CD4-positive, alpha-beta T cell treated with Interleukin-15 for 1 hour (primary cell): ENCODE measurements at regions not wholly inside any gene's neighbourhood (a gene's known extent, or its start where the extent isn't known, plus 50 kb on each side); places are given as distances from the start of the nearest gene placed in this dataset.

Experiments used
- DNase-seq: peaks from one replicate; pipeline ENCODE4 v3.0.0-alpha.2; 2020

DNA sequence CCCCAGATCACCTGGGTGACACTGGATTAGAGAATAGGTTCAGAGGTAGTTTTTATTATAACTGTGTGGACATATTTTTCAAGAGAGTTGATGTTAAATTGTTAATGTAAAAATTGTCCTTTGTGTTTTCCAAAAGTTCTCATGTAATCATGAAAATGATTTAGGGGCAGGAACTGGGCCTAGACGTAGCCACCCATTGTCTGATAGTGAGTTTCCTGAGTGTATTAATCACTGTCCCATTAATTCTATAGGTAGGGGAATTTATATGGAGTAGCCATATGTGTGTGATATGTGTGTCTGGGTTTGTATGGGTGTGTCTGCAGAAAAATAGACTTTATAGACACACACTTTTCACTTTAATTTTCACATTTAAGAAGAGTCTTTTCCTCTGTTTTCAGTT lies 144.6 kb upstream of the RAI14 start:
- no peak for DNase-seq

DNA sequence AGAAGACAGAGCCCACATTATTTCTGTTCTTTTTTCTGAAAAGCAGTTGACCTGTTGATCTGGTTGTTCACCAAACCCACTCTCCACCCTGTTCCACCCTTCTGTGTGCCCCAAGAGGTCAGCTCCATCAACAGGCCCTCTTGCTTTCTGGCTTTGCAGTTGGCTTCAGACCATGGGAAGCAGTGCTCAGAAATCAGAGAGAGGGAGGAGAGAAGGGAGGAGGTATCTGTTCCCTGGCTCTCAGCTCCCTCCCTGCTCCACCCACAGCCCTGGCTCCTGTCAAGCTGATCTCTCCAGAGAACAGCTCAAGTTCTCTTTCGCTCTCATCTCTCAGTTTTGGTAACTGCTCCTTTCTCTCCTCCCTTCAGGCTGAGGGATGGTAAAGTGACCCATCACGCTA lies 144.2 kb upstream of the RAI14 start:
- DNase-seq: no peak

DNA sequence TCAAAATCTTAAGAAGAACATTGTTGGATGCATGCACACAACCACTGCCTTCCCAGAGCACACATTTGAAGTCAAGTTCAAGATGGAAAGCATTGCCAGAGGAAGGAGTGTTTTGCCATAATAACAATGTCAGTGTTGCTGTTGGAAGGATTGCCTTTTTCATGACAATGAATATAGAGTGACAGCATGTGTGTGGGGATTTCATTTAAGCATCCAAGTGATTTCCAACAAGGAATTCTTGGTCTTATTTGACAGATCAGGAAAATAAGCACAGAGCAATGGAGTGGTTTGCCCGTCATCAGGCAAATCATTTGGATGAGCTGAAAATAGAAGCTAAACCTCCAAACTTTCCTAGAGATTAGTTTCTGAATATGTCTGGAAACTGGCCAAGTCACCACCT lies 140.0 kb upstream of the RAI14 start:
- DNase-seq: no peak

DNA sequence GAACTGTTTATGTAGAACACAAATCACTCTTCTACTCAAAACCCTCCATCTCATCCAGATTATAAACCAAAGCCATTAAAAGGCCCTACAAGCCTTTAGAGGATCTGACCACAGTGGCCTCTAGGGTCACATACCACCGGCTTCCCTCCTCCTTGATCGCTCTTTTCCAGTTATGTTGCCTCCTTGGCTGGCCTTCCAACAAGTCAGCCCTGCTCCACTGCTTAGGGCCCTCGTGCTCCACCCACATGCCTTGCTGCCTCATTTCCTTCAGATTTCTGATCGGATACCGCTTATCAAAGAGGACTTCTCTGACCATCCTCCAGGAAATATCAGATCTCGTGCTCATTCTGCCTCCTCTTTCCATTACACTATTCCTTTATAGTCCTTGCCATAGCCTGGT lies 139.4 kb upstream of the RAI14 start:
- no peak for DNase-seq

DNA sequence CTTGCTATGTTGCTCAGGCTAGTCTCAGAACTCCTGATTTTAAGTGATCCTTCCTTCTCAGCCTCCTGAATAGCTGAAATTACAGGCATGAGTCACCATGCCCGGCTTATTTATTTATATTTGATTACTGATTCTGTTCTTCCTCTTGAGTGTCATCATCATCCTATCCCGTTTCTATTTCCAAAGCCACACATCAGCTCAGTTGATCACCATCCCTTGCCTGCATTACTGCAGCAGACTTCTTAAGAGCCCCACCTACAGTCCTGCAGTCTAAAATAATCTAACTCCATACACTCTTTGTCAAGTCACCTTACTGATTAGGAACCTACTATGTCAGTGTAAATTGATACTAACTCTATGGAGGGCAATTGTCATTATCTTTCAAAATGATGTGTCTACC lies 138.9 kb upstream of the RAI14 start:
- no peak for DNase-seq

DNA sequence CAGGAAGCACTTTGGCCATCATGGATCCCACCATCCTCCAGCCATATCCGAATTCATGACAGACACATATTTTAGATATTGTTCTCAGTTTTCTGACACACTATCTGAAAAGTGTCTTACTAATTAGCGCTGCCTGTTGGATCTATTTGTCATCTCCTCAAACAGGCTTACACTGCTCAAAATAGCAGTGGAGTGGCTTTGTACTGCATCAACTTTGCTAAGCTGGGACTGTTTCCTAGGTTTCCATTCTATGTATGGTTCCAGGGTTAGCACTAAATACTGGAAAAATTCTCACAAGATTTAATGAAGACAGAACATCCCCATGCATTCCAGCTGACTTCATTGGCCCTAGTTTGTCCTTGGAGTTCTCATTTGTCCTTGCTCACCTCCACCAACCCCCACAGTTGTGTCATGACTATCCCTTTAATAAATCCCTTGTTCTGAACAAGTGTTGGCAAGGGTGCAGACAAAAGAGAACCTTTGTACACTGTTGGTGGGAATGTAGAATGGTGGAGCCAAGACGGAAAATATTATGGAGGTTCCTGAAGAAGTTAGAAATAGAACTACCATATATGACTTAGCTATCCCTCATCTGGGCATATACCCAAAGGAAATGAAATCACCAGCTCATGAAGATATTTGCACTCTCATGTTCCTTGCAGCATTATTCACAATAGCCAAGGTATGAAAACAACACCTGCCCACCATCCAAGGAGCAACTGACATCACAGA lies 136.5 kb upstream of the RAI14 start:
- no peak for DNase-seq

DNA sequence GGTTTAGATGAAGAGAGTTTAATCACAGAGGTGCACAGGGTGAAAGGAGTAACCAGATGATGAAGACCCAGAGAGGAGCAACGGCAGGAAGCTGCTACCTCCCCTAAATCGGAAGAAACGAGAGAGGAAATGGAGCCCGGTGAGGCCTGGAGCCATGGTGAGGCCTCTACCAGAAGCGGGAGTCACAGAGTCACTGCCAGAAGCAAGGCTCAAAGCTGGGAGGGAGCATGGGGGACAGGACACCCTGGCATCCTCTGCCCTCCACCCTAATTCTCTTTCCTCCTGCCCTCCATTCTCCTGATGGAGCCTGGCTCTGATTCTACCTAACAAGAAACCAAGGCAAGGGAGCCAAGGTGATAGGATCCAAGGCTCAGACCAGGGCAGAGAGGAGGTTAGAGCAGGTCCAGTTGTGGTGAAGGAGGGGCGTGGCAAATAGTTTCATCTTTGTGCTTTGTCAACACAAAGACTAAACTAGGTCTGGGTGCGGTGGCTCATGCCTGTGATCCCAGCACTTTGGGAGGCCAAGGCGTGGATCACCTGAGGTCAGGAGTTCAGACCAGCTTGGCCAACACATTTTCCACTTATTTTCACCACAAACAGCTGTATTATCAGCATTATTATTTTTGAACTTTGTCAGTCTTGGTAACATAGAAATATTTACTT lies 134.4 kb upstream of the RAI14 start:
- no peak for DNase-seq

DNA sequence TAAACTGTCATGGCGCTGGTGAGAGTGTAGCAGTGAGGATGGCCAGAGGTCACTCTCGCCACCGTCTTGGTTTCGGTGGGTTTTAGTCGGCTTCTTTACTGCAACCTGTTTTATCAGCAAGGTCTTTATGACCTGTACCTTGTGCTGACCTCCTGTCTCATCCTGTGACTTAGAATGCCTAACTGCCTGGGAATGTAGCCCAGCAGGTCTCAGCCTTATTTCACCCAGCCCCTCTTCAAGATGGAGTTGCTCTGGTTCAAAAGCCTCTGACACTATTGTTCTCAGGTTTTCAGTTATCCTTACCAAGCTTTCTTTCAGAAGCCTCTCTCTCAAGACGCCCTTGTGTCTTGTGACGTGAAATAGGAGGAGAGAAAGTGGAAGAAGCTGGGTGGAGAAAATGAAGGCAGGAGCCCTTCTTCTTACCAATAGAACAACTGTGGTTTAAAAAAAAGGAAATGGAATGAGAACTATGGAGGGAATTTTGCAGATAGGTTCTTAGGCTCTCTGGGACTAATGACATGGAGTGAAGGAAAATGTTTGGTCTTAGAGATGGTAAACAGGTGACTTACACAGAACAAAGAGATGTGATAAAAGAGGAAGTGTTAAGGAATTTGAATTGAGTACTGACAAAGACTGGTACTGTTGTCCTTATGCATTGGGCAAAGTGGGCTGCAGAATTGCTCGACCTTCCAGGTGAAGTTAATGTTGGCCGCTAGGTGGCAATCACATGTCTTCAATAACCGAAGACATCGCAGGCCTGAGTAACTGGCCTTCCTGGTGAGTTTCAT lies 133.3 kb upstream of the RAI14 start:
- peak; percentile 43 for DNase-seq

DNA sequence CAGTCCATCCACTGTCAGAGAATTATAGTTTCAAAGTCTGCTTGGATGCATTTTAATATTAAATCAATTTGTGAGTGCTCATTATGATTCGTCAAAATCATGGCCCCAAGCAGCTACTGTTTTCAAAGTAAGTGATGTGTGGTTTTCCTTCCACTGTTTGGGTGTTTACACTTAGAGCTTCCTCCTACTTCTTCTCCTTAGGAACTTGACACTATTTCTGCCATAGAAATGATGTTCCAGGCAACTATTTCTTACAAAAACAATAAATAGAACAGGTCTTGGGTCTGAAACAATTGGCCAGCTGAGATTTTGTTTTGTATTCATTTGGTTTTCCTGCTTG lies 132.8 kb upstream of the RAI14 start:
- DNase-seq: no peak

DNA sequence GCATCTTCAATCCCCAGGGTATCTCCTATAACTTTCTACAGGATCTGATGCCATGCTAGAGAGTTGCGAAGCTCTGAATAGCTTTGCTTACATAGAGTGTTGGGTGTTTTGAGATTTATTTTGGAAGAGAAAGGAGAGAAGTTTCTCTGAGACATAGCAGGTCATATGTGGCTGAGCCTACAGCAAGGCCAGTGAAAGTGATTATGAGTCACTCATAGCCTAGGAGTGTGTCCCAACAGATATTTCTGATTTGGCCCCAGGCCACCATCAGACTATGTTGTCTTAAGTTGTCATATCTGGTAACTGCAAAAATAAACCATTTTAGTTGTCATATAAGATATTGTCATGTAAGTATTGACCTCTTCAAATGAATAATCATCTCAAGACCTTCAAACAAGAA lies 132.0 kb upstream of the RAI14 start:
- DNase-seq: no peak

DNA sequence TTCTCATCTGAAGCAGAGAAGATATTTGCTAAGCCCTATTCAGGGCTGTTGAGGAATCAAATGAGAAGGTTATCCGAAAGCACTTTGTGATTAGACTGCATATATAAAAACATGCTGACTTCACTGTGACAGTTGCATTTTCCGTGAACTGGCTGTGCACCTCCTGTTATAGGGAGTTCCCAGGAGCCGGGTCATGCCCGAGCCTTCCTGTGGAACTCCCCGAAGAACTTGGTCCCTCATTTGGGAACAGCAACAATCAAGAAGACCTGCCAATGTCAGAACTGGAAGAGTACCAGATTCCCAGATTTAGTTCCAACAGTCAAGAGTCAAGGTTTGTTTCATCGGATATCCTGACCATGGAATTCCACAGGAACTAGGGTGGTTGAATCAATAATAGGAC lies 130.4 kb upstream of the RAI14 start:
- no peak for DNase-seq

DNA sequence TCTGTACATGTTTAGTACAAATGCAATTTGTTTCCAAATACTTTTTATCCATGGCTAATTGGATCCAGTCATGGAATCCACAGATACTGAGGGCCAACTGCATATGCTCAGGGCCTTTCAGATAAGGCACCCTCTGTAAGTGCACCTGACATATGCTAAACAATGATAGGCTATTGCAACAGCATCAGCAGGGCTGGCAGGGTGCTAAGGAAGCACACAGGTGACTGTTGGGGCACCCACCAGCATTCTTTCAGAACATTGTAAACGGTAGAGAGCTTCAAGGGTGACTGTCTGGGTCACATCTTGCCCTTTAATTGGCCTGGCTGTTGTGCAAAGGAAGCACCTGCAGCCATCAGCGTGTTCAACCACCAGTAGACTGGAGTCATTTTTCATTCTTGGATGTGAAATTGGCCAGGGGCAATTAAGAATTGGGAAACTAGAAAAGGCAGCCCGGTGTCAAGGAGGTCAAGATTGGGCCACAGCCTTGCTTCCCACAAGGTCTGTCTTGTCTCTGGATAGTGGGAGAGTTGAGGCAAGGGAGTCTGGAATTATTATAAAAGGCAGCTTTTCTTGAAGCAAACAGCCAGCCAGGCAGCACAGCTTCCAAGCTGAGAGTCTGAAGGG lies 129.3 kb upstream of the RAI14 start:
- DNase-seq: no peak

DNA sequence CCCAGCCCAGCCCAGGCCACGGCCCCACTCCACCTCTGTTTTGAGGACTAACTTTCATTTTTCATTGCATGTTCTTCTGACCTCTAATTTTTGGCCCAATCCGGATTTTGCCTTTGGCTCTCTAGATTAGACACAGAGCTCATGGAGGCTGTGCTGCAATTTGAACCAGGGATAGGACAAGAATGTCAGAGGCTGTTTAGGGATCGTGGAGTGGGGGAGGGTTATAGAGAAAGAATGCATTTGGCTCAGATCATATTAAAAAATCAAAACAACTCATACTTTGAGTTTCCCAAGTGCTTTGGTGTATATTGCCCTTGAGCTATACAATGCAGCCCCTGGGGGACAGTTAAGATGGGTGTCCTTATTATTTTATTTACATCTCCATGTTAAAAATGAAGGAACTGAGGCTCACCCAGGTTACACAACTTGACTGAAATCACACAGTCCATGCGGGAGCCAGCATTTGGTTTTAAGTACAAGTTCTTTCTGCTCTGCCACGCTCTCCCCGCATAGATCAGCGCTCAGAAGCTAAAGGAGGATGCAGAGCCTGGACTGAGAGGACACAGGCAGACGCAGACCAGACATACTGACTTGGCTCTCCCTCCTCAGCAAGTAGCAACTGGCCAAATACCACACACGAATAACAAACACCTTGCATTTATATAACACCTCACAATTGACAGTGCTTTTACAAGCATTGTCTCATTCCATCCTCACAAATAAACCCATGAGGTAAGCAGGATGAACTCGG lies 126.4 kb upstream of the RAI14 start:
- no peak for DNase-seq

DNA sequence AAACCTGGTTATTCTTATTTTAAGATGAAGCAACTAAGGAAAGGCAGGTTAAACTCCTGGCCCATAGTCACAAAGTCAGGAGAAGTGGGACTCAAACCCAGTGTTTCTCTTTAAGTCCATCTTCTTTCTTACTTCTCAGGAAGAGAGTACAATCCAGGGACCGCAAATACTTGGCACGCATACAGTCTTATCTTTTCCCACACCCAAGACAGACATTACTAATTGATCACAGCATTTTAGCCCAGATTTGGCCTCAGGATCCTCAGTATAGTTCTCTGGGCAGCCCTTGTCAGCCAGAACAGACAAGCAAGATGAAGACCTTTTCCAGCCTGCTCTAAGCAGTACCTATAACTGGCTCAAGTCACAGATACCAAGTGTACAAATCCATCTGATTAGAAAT lies 125.5 kb upstream of the RAI14 start:
- no peak for DNase-seq

DNA sequence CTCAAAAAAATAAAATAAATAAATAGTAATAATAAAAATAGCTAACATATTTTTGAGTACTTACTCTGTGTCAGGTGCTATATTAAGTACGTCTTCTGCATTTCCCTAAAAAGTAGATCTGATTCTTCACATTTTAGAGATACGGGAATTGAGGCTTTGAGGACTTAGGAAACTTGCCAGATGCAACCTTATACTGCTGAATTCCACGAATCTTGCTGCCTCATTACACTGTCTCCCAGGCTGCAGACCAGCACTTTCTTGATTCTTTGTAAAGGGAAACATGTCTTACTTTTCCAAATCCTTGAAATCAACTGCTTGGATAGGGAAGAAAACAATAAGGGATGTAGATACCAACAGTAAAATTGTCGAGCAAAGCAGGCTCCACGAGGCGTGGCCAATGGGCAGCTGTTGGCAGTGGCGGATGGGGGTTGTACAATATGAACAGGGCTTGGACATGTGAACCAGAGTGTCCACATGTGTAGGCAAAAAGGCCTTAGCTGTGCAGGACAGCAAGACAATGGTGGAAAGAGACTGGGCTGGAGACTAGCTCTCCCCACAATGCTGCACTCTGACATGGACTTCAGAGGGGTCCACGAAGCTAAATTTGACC lies 124.3 kb upstream of the RAI14 start:
- no peak for DNase-seq

DNA sequence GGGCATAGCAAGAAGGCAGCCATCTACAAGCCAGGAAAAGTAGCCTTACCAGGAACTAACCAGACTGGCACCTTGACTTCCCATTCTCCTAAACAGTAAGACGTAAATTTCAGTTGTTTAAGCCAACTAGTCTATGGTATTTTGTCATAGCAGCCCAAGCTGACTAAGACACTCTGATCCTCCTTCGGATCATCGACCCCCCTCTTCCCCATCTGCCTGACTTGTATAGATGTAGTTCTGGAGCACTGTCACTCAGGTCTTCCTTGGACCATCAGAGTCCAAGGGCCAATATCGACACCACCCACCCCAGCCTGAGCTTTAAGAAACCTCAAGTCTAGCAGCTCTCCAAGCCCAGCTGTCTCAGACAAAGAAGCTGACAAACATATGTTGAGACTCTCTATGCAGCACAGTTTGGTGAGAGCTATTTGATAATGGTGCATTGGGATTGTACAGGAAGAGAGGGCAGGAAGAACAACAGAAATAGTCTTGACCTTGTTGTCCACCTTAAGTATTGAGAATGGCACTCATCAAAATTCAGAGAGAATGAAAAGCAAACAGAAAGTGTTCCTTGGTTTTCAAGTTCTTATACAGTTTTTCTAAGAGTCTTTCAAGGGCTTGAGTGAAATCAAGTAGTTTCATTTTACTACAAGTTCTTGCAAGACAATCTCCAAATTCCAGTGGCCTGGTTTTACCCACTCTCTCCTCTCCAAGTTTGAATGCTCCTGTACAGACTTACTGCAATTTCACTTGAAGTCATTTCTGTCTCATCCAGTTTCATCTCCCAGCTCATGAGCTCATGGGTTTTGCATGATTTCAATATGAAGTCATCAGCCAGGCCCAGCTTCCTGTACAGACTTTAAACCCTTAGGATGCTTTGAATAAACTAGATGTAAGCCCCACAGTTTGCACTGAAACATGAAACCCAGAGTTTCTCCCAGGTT lies 122.3 kb upstream of the RAI14 start:
- no peak for DNase-seq

DNA sequence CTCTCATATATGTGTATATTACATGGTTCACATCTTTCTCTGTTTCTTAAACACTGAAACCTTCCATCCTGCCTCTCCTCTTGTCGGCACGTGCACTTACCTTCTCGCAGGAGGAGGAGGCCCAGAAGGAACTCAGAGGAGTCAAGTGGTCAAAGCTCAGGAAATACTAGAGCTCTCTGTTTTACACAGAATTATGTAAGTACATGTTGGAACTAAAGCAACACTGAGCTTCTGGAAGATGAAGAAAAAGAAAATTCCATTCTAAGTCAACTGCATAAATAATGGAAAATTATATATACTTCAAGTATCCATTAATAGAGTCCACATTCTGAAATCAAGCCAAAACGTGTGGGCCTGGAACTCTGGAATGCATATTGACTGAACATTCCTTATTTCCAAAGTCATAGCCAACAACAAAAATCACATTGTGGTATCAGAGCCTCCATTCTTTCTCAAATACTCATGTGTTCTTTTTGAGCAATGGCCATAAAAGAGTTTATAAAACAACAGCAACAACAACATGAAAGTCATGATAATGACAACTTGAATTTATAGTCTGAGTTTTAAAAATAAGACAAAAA lies 121.5 kb upstream of the RAI14 start:
- DNase-seq: no peak

DNA sequence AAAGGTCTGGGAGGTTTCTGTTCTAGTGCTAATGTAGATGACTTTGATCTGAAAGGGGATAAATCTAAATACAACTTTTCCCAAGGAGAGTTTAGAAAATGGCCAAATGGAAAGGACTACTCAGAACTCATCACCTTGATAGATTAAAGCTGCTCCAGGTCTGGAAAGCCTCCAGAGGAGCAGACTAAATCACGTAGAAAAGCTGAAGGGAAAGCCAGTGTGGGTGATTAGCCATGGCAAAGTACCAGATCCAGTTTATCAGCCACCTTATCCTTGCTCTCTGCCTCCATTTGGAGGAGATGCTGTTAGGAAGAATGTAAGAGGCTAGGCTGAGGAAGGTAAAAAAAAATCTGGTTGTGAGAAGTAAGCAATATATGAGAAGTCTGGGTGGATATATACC lies 120.7 kb upstream of the RAI14 start:
- no peak for DNase-seq

DNA sequence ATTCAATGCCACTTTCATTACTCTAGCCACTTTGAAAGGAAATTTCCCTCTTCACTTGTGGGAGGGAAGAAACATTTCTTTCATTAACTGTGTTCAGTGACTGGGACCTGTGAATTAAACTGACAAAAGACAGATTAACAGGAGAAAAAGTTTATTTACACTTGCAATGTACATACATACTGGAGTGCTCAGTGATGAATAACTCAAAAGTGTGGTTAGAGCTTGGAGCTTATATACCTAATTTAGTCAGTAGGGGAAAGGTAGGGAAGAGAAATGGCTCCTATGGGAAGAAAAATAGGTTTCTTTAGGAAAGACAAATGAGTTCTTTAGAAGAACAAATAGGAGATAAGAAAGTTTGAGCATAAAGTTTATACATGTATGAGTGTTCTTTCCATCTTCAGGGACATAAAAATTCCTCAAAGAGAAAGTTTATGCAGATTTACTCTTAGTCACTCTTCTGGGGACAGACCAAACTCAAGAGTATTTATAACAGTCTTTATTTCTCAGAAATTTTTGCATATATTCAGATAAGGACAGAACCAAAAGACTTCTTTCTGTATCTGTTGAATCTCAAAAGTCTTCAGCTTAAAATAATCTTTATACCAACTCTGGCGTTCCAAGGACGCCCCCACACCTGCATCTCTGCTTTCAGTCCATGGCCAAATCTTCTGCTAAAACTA lies 120.0 kb upstream of the RAI14 start:
- no peak for DNase-seq

DNA sequence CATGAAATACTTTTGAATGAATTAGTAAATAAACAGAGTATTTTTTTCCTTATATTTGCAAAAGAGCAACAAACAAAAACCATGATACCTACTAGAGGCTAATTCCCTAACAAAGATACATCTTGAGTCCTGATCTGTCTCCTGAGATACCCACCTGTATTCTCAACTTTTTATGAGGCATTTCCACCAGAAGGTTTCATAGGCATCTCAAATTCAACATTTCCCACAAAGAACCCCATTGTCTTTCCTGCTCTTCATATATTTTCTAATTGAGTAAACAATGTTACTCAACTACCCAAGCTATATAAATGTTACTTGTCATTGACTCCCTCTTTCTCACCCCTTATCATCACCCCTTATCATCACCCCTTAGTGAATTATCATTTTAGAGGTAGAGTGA lies 119.4 kb upstream of the RAI14 start:
- DNase-seq: no peak
